ENCODE measurements at regions not wholly inside any gene's neighbourhood (a gene's known extent, or its start where the extent isn't known, plus 50 kb on each side); places are given as distances from the start of the nearest gene placed in this dataset.

DNA sequence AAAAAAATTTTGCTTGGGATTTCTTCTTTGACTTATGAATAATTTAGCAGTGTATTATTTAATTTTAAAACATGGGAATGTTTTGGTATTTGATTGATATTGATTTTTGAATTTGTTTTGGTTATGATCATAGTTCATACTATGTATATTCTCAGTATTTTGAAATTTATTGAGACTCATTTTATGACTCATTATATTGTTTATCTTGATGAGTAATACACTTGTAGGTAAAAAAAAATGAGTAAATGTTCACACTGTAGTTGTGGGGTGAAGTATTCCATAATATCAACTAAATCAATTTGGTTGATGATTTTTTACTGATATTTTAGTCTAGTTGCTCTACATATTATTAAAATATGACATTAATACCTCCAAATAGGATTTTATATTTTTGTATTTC is 1142.2 kb downstream of the ADGRL3 start:
- DNase-seq (ENCODE audit: insufficient read length, low spot score): no peak
- TF ChIP-seq POLR2A (IDR thresholded peaks at IDR 0.05; ENCODE audit: low read depth, low read length): no peak
- no peak for FAIRE-seq

DNA sequence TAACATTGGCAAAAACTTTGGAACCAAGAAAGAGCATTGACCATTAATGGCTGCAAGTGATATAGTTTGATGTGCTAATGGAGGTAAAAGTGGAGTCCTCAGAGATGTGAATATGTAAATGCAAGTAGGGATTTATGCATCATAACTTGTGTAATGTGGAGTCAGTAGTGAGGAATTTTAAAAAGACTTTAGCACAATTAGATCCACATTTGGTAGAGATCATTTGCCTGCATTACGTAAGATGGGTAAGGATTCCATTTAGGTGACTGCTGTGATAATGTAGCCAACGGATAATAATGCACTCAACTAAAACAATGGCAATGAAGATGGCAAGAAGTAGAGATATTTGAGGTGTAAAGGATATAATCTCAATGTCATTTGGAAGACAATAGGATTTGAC is 1128.4 kb downstream of the ADGRL3 start:
- TF ChIP-seq POLR2A (IDR thresholded peaks at IDR 0.05; ENCODE audit: low read depth, low read length): no peak
- FAIRE-seq: no peak
- no peak for DNase-seq (ENCODE audit: insufficient read length, low spot score)

DNA sequence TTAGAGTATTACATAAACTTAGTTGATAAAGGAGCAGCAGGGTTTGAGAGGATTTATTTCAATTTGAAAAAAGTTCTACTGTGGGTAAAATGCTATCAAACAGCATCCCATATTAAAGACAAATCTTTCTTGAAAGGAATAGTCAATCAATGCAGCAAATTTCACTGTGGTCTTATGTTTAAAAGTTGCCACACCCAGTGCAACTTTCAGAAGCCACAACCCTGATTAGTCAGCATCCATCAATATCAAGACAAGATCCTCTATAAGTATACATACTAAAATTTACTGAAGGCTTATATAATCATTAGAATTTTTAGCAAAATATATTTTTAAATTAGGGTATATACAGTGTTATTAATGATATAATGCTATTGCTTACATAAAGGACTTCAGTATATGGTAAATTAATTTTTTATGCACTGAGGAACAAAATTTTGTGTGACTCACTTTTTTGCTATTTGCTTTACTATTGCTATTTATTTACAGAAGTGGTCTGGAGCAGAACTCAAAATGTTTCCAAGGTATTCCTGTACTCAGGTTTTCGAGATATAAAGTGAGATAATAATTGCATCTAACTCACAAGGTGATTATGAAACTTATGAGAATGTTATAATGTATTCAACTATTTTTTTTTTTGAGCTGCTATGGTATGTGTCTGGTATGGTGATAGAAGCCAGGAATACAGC is 1127.6 kb downstream of the ADGRL3 start:
- no peak for TF ChIP-seq POLR2A (IDR thresholded peaks at IDR 0.05; ENCODE audit: low read depth, low read length)
- no peak for DNase-seq (ENCODE audit: insufficient read length, low spot score)
- FAIRE-seq: no peak

DNA sequence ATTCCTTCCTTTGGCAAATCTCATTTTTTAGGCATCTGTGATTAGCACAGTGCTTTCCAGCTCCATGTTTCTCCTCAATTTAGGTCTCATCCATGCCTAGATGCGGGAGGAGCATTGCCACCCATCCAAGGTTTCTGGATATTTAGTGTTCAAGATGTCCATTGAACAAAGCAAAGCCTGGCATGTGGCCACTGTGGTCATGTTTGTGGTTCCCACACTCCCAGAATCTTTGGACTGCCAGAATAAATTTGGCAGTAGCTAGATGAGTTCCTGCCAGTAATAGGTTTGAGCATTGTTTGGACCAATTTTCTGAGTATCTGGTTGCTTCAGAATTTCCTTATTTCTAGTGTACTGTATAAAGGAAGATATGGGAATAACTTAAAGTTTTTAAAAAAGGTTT is 1124.1 kb downstream of the ADGRL3 start:
- TF ChIP-seq POLR2A (IDR thresholded peaks at IDR 0.05; ENCODE audit: low read depth, low read length): no peak
- DNase-seq (ENCODE audit: insufficient read length, low spot score) (no peak), FAIRE-seq (no peak)

DNA sequence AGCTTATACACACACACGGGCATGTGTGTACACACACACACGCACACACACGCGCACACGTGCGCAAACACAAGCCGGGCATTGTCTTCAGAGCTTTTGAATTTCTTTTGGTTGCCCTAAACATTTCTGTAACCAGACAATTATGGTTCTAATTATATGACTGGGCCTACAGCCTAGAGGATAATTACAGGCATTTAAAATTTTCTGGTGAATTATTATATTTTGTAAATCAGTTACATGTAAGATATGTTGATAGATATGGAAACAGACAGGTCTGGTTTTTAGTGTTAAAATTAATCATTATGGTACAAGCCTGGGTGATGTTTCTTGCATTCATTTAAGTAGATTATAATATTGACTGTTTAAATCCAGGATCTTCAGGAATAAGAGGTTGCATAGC is 1120.5 kb downstream of the ADGRL3 start:
- FAIRE-seq (no peak), DNase-seq (ENCODE audit: insufficient read length, low spot score) (no peak)
- TF ChIP-seq POLR2A (IDR thresholded peaks at IDR 0.05; ENCODE audit: low read depth, low read length): no peak

DNA sequence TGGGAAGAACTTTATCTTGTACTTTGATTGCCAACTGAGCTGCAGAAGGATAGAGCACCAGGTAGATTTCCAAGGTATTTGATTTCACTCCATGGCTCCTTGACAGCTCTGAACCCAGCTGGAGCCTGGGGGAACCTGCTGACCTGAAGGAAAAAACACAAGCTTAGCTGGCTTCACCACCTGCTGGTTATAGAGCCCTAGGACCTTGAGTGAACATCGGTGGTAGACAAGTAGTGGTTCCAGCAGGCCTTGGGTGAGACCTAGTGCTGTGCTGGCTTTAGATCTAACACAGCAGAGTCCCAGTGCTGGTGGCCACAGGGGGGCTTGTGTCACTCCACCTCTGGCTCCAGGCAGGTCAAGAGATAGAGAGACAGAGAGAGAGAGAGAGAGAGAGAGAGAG is 1102.6 kb downstream of the ADGRL3 start:
- FAIRE-seq (no peak), DNase-seq (ENCODE audit: insufficient read length, low spot score) (no peak)
- no peak for TF ChIP-seq POLR2A (IDR thresholded peaks at IDR 0.05; ENCODE audit: low read depth, low read length)

DNA sequence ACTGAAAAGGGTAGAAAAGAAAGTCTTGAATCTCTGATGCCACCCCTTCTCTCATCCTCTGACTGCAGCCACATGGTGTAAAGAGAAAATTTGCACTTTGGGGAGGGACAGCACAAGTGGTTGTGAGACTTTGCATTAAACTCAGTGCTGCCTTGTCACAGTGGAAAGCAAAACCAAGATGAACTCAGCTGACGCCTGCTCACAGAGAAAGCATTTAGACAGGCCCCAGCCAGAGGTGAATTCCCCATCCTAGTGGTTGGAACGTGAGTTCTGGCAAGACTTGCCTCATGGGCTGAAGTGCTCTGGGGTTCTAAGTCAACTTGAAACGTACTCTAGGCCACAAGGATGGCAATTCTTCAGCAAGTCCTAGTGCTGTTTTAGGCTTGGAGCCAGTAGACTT is 1101.4 kb downstream of the ADGRL3 start:
- FAIRE-seq (no peak), DNase-seq (ENCODE audit: insufficient read length, low spot score) (no peak)
- TF ChIP-seq POLR2A (IDR thresholded peaks at IDR 0.05; ENCODE audit: low read depth, low read length): no peak

DNA sequence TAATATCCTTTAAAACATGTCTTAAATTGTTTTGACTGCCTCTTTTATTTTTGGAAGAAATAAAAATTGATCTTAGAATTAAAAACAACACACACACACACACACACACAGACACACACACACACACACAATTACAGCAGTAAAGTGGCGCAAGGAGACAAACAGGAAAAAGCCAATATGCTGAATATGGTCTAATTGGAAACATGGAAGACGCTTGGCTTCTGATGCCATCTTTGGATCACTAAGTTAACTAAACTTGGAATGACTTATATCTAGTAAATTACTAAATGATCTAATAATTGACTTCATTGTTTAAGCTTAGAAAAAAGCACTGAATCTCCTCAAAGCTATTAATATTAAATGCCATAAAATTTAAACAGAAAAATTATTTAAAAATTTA is 1093.4 kb downstream of the ADGRL3 start:
- no peak for DNase-seq (ENCODE audit: insufficient read length, low spot score)
- no peak for TF ChIP-seq POLR2A (IDR thresholded peaks at IDR 0.05; ENCODE audit: low read depth, low read length)
- FAIRE-seq: no peak

DNA sequence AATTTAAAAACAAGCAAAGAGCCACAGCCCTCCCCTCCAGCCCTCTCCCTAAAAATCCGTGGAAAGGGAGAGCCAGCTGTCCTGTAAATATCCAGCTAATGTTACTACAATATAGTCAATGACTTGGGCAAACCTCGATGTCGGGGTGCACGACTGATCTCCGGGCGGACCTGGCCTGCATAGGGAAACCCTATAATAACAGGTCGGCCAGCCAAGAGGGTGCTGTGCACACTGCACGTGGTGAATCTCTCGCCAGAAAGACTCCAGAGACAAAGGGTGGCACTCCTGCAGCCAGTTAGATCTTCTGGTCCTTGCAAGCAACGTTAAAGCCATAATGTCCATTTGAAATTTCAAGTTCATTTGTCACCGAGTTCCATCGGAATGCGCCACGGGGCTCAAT is 1092.8 kb downstream of the ADGRL3 start:
- TF ChIP-seq POLR2A (IDR thresholded peaks at IDR 0.05; ENCODE audit: low read depth, low read length): no peak
- DNase-seq (ENCODE audit: insufficient read length, low spot score) (no peak), FAIRE-seq (no peak)

DNA sequence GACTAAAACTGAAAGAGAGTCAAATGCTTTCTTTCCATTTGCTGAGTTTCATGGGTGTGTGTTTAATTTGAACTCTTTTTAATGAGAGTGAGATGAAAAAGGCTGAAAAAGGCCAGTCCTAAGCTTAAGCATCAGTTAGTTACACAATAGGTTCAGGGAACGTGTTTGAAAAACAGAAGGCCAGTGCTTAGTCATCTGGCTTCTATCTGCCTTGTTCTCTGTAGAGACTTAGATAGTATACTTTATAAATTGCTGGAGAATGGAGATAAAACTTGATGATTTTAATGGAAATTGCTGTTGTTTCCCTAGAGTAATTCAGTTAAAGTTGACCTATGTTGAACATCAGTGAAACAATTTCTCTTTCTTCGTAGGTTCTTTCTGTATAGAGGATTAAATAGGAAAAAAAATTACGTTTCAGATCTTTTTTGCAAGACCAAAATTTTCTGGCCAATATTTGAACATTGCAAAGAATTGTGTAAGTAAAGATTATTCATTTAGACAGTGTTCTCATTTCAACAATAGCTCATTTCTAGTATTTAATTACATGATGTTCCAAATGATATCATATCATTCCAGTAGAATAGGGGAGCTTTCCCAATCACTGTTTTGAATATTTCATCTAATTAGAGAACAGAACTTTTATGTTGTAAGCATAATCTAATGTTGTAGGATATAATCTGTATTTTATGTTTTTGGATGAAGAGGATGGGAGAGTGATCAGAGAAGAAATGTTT is 1088.8 kb downstream of the ADGRL3 start:
- no peak for FAIRE-seq
- no peak for TF ChIP-seq POLR2A (IDR thresholded peaks at IDR 0.05; ENCODE audit: low read depth, low read length)

DNA sequence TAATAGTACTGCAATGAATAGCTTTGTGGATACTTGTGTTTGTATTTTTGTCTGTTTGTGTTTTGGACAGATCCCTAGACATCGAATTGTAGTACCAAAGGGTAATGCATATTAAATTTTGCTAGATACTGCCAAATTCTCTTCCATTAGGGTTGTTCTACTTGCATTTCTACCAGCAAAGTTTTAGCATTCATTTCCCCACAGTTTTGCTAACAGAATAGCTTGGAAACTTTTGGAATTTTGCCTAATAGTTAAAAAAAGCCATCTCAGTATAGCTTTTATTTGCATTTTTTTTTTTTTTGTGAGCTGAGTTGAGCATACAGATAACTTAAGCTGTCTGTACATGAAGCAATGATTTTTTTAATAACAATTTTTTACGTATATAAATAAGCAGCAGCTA is 1084.9 kb downstream of the ADGRL3 start:
- DNase-seq (ENCODE audit: insufficient read length, low spot score): no peak
- no peak for TF ChIP-seq POLR2A (IDR thresholded peaks at IDR 0.05; ENCODE audit: low read depth, low read length)
- FAIRE-seq: no peak

More for the DNA sequence above, 1088.8 kb downstream of the ADGRL3 start:
- DNase-seq (ENCODE audit: insufficient read length, low spot score): no peak

DNA sequence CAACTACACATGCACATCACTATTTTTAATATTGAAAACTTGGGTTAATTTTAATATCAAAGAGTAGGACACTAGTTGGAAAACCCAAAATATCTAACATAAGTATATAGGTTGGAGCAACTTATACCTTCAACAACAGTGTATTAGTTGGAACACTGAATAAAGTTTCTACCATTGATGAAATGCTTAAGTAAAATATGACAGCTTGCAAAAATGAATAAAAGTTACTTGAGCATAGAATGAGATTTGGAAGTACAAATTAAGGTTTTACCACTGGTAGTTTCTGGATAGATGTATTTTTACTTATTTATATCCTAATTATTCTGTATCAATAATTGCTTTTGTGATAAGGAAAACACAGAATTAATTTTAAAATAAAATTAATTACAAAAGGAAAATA is 1079.6 kb downstream of the ADGRL3 start:
- TF ChIP-seq POLR2A (IDR thresholded peaks at IDR 0.05; ENCODE audit: low read depth, low read length): no peak
- FAIRE-seq: no peak

DNA sequence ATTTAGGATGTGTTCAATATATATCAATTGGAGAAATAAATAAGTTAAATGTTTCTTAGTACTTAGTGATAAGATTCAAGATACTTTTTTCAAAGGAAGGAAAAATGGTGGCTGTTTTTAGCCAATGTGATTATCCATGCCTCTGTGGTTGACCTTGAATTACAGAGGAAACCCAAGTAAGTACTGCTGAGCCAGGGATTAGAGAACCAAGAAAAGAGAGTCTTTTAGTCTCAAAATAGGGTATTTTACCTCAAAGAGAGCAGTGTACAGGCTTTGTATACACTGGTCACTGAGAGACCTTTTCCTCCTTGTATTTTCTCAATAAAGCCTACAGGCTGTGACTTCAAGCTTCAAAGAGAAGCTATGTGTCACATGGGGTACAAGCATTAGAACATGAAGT is 1075.3 kb downstream of the ADGRL3 start:
- no peak for TF ChIP-seq POLR2A (IDR thresholded peaks at IDR 0.05; ENCODE audit: low read depth, low read length)
- no peak for DNase-seq (ENCODE audit: insufficient read length, low spot score)
- FAIRE-seq: no peak

More for the DNA sequence above, 1079.6 kb downstream of the ADGRL3 start:
- no peak for DNase-seq (ENCODE audit: insufficient read length, low spot score)

DNA sequence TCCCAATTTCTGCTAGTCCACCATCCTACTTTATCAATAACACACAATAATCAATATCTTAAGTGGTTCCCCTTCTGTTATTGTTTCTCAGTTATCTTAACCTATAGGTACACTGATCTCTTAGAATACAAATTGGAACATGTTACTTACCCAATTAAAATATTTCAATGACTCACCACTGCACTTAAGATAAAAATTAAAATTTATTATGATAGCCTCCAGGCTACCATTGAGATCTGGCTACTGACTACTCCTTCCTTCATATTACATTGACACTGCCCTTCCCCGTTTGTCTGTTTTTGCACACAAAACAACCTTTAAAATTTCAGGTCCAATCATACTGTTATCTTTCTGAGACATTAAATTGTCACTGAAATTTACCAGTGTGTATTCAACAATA is 1074.7 kb downstream of the ADGRL3 start:
- no peak for FAIRE-seq

DNA sequence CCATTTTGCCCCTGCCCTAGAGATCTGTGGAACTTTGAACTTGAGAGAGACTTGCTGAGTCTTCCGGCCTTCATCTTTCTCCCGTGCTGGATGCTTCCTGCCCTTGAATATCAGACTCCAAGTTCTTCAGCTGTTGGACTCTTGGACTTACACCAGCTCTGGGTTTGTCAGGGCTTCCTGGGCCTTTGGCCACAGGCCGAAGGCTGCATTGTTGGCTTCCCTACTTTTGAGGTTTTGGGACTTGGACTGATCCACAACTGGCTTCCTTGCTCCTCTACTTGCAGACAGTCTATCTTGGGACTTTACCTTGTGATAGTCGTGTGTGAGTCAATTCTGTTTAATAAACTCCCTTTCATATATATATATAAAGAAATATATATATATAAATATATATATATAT is 1071.0 kb downstream of the ADGRL3 start:
- FAIRE-seq: no peak
- no peak for TF ChIP-seq POLR2A (IDR thresholded peaks at IDR 0.05; ENCODE audit: low read depth, low read length)
- no peak for DNase-seq (ENCODE audit: insufficient read length, low spot score)

More for the DNA sequence above, 1074.7 kb downstream of the ADGRL3 start:
- no peak for DNase-seq (ENCODE audit: insufficient read length, low spot score)
- TF ChIP-seq POLR2A (IDR thresholded peaks at IDR 0.05; ENCODE audit: low read depth, low read length): no peak
